NCI-H446 (cell line): ENCODE measurements at regions not wholly inside any gene's neighbourhood (a gene's known extent, or its start where the extent isn't known, plus 50 kb on each side); places are given as distances from the start of the nearest gene placed in this dataset.
"Not testable (repeated sequence)": the region's sequence is repeated elsewhere in the genome, so short reads cannot be mapped to it uniquely, and the experiment has no call there.

Experiments used
- DNase-seq, 2 experiments: peaks; one replicate each; lab custom pipeline; 2025; lab: John Stamatoyannopoulos, UW

GRCh38 chr2:16067444-16067843, 127.1 kb downstream of the MYCN start:
- DNase-seq: no peak

- no peak for DNase-seq
These were observed 126.7 kb downstream of the MYCN start for GRCh38 chr2:16067037-16067406.

DNA sequence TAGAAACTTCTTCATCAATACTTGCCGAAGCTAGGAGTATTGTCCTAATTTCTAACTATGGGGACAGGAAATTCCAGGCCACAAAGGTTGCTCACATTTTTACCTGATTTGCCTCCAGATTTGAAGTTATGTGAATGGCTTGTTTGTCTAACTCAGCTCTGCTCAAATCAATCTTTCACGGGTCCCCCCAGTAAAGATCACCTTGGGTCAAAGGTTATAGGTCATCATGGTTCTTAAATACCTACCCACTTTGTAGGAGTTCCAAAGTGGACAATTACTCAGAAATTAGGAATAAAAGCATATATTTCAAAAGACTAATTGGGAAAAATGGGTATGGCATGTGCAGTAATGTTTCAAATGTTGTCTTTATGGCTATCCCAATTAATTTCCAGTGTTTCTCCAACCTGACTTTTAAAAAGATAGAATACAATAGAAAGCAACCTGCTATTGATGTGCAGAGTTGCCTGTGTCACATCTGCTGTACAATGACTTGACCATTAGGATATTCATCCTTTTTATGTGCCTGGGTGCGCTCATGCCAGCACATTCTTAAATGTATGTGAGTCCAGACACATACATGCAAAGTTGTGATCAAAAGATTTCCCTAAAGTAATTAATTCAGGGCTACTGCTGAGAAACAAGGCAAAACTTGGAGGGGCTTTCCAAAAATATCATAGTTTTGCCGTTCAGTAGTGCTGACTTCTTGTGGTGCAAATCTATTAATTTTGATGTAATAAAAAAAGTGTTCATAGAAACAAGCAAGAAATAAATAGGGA, 126.1 kb downstream of the MYCN start:
- no peak for DNase-seq

GRCh38 chr2:16065272-16066069, 125.1 kb downstream of the MYCN start:
- not testable (repeated sequence) for DNase-seq

DNA sequence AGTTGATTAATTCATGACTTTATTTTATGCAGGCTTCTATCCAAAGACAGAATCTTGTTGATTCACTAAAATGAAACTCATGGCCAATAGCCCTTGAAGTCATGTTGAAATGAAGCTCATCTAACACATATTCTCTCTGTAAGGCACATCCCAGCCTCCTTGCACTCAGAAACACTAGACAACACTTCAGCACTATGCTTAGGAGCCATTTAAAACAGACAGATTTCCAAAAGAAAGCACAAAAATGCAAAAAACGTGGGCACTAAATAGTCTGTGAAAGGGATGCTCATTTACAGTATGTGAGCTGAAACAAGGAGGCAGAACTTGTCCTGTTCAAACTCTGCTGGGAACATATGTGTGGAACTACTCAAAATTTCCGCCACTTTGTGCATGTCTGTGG, 124.4 kb downstream of the MYCN start:
- DNase-seq: no peak

DNA sequence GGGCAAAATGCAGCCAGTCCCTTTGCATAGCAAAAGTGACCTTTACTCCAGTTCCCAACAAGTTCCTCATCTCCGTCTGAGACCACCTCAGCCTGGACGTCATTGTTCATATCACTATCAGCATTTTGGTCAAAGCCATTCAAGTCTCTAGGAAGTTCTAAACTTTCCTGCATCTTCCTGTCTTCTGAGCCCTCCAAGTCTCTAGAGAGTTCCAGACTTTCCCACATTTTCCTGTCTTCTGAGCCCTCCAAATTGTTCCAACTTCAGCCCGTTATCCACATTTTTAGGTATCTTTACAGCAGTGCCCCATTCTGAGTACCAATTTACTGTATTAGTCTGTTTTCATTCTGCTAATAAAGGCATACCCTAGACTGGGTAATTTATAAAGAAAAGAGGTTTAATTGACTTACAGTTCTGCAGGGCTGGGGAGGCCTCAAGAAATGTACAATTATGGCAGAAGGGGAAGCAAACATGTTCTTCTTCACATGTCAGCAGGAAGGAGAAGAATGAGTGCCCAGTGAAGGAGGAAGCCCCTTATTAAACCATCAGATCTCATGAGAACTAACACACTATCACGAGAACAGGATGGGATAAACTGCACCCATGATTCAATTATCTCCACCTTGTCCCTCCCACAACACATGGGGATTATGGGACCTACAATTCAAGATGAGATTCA, 123.7 kb downstream of the MYCN start:
- DNase-seq: no peak

DNA sequence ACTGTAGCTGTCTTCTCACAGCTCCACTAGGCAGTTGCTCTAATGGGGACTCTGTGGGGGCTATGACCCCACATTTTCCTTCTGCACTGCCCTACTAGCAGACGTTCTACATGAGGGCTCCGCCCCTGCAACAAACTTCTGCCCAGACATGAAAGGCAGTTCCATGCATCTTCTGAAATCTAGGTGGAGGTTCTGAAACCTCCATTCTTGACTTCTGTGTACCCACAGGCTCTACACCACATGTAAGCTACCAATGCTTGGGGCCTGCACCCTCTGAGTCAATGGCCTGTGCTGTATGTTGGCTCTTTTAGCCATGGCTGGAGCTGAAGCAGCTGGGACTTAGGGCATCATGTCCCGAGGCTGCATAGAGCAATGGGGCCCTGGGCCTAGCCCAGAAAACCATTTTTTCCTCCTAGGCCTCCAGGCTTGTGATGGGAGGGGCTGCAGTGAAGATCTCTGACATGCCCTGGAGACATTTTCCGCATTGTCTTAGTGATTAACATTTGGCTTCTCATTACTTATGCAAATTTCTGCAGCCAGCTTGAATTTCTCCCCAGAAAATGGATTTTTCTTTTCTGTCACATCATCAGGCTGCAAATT, 123.0 kb downstream of the MYCN start:
- DNase-seq: no peak

DNA sequence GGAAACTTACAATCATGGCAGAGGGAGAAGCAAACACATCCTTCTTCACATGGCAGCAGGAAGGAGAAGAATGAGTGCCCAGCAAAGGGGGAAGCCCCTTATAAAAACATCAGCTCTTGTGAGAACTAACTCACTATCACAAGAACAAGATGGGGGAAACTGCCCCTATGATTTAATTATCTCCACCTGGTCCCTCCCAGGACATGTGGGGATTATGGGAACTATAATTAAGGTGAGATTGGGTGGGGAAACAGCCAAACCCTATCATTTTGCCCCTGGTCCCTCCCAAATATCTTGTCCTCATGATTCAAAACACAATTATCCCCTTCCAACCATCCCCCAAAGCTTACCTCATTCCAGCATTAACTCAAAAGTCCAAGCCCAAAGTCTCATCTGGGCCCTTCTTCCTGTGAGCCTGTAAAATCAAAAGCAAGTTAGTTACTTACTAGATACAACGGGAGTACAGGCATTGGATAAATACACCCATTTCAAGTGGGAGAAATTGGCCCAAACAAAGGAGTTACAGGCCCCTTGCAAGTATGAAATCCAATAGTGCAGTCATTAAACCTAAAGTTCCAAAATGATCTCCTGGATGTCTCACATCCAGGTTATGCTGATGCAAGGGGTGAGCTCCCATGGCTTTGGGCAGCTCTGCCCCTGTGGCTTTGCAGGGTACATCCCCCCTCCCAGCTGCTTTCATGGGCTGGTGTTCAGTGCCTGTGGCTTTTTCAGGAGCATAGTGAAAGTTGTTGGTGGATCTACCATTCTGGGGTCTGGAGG, 122.3 kb downstream of the MYCN start:
- DNase-seq: no peak

- DNase-seq: no peak
These were observed 121.3 kb downstream of the MYCN start for GRCh38 chr2:16061441-16062217.

DNA sequence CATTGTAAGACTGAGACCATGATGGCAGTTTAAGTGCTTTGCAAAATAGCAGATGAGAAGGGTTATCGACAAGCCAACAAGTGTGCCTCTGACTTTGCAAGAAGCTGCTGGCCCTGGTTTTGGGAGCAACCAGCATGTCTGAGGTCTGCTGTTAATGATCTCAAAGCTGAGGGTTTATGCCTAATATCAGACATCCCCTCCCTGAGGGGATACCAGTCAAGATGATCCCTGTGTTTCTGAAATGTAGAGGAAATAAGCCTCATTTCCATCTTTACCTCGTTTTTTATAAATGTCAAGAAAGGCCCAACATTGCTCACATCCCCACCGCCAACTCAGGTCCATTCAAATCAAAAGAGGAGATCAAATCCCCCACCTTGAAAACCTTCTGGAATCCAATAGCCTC, 120.6 kb downstream of the MYCN start:
- no peak for DNase-seq

GRCh38 chr2:16060125-16060935, 120.0 kb downstream of the MYCN start:
- DNase-seq: no peak

- no peak for DNase-seq
These were observed 119.2 kb downstream of the MYCN start for GRCh38 chr2:16059393-16060016.

- no peak for DNase-seq
These were observed 118.5 kb downstream of the MYCN start for GRCh38 chr2:16058747-16059358.

- DNase-seq: no peak
These were observed 117.9 kb downstream of the MYCN start for GRCh38 chr2:16058256-16058655.

DNA sequence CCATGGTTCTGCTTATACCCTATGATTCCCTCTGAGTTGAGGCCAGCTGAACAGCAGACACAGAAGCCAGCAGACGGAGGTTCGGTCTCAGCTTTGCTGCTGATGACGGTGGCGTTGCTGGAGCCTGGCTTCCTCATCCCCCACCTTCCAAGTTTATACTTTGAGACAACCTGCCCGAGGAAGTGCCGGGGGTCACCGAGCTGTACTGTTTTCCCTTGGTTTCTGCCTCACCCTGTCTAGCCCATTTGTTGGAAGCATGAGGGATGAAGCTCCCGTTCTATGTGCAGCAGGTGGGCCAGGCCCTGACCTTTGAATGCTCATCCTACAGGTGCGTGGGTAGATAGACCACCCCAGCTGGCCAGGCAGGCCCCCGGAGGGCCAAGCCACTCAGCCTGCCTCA, 117.3 kb downstream of the MYCN start:
- DNase-seq: no peak

GRCh38 chr2:16055848-16056580, 115.7 kb downstream of the MYCN start:
- no peak for DNase-seq

- no peak for DNase-seq
These were observed 113.3 kb downstream of the MYCN start for GRCh38 chr2:16053437-16054257.
